Lung microvascular endothelial cell (primary cell): ENCODE measurements at regions not wholly inside any gene's neighbourhood (a gene's known extent, or its start where the extent isn't known, plus 50 kb on each side); places are given as distances from the start of the nearest gene placed in this dataset.

Experiments used
- DNase-seq, 2 donors: peaks; one replicate each; pipeline versions ENCODE4 v3.0.0 to v3.0.0-alpha.2; 2010; ENCODE audit warnings: low read depth in 2 of 2

DNA sequence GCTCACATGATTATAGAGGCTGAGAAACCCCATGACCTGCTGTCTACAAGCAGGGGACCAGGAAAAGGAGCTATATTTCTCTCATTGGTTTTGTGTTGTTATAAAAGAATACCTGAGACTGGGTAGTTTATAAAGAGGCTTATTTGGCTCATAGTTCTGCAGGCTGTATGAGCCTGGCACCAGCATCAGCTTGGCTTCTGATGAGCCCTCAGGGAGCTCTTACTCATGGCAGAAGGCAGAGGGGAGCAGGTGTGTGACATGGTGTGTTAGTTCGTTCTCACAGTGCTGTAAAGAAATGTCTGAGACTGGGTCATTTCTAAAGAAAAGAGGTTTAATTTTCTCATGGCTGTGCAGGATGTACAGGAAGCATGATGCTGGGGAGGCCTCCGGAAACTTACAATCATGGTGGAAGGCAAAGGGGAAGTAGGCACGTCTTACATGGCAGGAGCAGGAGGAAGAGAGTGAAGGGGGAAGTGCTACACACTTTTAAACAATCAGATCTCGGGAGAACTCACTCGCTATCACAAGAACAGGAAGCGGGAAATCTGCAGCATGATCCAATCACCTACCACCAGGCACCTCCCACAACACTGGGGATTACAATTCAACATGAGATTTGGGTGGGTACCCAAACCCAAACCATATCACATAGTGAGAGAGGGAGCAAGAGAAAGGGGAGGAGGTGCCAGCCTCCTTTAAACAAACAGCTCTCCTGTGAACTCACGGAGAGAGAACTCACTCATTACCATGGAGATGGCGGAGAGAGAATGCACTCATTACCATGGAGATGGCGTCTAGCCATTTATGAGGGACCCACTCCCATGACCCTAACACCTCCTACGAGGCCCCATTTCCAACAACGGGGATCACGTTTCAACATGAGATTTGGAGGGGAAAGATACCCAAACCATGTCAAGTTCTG lies 133.4 kb downstream of the JCAD start:
- peak in 1 of 2 donors; percentile 63 for DNase-seq

DNA sequence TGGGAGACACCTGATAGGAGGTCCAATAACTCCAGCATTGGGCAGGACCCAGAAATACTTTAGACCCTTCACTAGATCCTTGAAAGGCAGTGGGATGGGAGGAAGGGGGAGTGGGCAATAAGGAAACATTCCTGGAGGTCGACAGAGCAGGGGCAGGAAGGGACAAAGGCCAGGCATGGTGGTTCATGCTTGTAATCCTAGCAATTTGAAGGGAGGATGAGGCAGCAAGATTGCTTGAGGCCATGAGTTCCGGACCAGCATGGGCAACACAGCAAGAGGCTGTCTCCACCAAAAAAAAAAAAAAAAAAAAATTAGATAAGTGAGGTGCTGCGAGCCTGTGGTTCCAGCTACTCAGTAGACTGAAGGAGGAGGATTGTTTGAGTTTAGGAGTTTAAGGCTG lies 134.9 kb downstream of the JCAD start:
- no peak for DNase-seq

DNA sequence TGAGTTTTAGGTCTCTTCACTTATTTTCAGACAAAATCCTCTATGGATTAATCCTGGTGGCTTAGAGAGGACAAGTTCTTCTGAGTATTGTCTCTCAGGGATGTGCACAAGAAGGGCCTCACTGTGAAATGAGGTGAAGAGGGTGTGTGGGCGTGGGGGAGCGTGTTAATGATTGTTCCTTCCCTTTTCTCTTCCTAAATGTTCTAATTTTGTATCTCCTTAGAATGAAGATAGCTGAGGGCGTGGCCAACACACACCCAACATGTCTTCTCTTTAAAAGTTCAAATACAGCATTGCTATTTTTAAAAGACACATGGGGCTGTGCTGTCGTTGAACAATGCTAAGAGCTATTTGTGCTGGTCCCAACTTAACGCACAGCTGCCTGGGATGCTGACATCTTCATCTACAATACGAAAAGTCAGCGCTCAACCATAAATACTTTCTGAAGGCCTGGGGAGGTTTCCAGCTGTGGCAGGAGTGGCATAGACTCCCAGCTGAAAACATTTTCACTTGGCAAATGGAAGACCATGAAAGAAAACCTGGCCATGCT lies 135.9 kb downstream of the JCAD start:
- no peak for DNase-seq

DNA sequence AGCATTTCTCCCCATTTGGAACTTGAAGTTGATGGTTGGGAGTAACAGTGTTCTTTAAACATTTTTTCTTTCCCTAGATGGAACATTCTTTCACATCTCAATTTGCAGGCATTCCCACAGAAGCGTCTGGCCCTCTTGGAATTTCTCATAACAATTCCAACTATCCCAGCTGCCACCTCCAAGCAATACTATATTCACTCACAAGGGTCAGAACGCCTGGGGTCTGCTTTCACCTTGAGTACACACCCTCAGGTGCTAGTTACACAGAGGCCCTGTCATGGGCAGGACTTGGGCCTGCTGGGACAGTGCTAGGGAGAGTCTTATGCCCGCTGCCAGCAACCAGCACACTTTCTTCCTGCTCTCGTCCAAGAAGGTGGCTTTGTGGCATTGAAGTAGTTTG lies 136.5 kb downstream of the JCAD start:
- no peak for DNase-seq

DNA sequence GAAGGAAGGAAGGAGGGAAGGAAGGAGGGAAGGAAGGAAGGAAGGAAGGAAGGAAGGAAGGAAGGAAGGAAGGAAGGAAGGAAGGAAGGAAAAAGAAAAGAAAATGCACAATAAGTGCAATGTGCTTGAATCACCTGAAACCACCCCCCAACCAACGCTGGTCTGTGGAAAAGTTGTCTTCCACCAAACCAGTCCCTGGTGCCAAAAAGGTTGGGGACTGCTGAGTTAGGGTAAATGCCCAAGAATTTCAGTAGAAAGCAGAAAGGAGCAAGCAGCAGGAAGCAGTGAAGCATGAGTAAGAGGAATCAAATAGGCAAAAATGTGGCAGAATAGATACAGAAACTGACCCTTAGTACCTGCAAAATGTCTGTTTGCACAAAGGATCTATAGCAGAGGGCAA lies 137.2 kb downstream of the JCAD start:
- no peak for DNase-seq

DNA sequence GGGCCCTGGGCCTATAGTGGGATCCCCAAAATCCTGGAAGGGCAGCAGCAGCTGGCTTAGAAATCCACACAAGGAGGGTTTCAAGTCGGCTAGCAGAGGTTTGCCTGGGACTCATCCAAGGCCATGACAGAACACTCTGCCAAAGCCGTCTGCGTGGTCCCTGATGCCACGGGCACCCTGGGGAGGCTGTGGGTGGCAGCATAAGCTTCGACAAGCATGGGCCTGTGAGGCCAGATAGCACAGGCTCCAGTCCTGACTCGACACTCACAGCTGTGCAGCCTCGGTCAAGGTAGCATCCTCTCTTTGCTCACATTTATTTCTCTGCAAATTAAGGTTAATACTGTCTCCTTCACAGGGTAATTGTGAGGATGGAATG lies 138.3 kb downstream of the JCAD start:
- DNase-seq = no peak

DNA sequence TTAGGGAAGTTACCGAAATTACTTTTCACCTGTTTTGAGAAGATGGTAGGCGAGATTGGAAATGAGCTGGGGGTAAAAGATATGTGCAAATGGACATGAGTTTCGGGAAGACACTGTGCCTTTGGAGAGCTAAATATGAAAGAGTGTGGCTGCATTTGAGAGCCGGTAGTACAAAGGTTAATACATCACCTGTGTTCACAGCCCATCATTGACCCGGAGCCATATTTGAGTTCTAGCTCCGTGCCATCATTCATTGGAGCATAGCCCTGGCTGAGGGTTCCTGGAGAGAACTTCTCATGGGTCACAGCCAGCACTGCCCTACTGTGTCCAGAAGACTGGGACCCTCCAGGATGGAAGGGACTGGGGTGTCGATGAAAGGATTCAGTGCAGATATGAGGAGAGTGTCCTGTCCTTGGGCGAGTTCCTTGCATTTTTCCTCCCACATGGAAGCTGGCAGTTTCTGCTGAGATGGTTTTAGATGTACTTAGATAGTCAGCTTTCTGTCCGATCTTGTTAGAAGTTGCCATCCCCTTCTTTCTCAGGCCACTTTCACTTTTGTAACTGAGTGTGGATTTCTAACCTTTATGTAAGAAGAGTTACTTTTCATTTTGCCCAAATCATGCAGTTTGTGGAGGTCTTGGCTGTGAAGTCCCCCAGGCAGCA lies 138.8 kb downstream of the JCAD start:
- DNase-seq = peak in 1 of 2 donors; percentile 19

DNA sequence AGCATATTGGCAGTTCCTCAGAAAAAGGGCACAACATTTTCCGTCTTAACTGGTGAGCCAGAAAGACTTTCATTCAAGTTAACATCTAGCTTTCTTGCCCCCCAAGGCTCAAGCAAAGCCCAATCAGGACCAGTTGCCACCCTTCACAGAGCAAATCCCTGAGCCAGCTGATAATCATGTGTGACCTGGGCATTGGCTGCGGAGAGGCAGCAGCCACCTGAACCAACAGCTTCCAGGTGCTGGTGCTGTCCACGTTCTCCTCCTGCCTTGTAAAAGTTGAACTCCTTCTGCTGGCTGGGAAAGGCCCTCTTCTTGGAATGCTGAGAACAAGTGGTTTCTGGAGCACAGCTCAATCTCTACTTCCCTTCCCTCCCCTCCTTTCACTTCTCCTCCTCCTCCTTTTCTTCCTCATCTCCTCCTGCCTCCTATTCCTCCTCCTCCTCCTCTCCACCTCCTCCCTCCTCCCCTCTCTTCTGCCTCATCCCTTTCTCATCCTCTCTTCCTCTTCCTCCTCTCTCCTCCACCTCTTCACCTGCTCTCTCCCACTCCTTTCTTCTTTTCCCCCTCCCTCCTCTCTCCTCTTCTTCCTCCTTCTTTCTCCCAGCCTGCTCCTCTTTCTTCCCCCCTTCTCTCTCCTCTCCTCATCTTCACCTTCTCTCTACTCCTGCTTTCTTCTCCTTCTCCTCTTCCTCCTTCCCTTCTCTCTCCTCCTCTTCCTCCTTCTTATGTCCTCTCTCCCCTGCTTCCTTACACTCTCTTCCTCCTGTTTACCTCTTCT lies 140.6 kb downstream of the JCAD start:
- DNase-seq = no peak

DNA sequence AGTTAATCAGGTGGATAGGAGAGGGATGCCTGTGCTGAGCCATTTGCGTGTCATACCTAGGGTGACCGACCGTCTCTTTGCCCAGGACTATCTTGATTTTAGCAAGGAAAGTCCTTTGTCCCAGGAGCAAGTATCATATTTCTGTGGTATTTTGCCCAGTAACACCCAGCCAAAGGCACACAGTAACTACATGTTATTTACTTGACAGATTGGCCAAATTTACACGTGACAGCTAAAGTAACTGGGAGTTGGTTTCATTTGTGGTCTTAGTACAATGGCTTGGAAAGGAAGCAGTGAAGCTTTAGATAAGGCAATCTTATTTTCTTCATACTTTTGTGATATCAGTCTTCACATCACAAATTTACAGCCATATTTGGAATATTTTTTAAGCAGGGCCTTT lies 142.1 kb downstream of the JCAD start:
- DNase-seq = peak in 1 of 2 donors; percentile 61

DNA sequence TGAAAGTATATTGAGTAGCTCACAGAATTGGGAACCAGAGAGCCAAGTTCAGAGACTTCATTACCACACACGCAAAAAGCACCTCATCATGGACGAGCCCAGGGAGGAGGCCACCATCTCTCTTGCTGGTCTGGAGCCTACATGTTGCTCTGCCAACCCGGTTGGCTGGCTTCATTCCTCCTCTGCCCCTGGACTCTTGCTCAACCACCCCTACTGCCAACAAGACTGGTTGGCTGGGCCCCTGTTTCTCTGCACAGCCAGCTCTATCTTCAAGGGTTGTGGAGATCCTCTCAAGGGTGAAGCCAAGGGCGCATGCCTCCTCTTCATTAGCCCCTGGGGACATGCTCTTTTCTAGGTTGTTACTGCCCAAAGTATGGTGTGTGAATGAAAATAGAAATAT lies 142.7 kb downstream of the JCAD start:
- DNase-seq = no peak

DNA sequence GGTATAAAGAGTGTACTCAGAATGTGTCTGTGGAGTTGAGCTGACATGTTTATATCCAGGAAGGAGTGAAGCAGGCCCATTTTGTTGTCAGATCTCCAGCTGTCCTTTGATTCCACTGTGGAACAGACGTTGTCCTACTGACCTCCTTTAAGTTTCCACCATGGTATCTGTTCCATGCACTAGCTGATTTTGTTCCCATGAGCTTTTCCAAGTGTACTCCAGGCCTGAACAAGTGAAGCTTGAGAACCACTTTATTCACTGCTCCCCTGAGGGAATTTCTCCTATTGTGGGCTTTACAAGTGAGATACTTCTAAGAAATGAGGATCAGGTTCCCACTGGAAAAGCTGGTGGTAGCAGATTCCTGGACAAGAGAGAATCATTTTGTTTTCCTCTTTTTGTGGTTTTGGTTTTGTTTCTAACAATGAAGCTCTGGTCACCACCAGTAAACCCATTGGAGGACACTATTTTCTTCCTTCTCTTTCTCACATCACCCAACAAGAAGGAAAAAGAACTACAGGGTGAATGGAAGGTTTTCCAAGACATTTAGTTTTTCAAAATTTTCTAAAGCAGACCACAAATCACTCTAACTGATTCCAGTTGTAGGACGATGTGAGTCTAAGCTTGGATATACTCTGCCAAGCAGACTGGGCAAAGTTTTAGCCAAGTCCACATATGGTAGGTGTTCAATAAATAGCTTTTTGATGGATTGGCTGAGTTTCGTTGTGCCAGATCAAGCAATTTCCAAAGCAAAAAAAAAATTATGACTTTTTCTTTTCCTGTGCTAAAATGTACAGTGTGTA lies 144.2 kb downstream of the JCAD start:
- no peak for DNase-seq

DNA sequence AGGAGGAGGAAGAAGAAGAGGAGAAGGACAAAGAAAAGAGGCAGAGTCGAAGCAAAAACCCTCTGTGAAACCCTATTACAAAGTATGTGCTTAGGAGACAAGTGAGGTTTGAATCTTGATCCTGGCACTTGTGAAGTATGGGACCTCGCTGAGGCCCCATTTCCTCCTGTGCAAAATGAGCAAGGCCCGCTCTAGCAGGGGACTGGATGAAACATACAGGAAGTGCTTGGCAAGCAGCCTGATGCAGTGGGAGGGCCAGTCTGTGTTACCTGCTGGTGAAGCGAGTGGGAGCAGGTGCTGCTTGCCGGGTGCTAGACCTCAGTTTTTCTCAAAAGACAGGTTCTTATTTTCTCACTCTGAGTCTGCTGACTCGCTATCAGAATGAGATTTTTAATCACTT lies 150.4 kb downstream of the JCAD start:
- DNase-seq = peak; percentile 57 to 61

DNA sequence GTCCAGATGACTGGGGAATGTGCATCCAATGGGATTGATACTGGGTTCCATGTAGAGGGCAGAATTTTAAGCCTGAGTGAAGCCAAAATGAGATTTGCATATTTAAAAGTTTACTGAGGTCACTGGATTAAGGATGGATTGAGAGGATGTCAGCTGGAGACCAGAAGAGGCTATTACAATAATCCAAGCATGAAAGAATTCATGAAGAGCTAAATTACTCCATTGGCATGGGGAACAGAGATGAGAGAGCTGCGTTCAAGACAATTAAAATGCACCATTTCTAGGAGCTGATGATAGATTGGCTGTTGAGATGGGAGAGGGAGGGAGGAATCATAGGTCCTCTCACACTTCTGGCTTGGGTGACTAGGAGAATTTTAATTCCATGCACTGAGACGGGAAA lies 158.5 kb downstream of the JCAD start:
- no peak for DNase-seq

DNA sequence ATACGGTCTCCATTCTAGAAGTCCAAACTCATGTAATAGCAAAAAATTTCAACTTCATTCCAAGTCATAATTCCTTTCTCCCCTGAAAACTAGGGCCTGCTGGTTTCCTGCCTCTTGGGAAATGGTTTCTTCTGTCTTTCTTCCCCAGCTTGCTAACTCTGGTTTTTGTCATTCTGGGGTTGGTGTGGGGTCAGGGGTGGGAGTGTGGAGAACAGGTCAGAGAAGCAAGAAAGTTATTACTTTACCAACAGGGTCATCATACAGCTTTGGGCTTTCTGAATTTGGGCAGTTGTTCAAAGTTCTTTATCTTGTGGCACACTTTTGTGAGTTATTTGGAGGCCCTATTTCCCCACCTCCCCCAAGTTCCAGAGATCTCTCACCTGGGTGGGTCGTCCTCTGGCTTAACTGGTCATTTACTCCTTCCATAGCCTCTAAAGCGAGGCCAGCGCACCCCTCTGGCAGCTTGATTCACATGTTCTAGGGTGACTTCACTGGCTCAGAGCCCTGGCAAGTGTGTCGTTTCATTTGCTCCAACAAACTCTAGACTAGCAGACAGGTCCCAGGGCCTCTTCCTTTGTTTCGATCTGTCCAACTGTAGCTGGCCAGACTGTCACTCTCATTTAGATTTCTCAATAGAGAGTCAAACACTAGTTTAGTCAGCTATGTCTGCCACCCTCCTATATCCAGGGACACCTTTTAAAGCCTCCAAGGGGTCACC lies 161.2 kb downstream of the JCAD start:
- peak in 1 of 2 donors; percentile 26 for DNase-seq

DNA sequence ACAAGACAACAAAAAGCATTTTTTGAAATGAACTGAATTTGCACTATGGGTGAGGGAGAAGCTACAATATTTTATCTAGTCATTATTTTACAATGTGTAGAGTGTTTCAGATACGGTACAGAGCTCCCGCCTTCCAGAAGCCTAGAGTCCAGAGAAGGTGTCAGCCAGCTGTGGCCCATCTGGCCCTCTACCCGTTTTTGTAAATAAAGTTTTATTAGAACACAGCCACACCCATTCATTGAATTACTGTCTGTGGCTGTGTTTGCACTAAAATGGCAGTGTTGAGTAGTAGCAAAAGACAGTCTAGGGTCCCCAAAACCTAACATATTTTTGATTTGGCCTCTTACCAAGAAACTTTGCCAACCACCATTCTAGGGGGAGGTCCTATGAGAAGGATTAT lies 162.0 kb downstream of the JCAD start:
- no peak for DNase-seq

DNA sequence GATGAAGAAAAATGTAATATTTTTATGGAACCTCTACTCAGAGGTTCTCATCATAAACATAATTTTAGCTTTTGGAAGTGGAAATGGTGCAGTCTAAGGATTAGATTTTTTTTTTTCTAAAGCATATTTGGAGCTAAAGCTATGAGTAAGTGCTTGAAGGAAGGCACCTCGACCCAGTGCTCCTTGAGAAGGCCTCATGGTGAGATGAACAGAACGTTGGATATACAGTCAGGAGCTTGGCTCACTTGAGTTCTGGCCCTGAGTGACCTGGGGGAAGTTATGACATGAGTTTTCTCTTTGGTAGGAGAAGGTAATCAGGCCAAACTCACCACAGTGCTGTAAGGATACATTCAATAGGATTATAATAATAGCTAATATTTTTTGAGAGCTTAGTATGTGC lies 163.3 kb downstream of the JCAD start:
- DNase-seq = peak; percentile 39 to 75

DNA sequence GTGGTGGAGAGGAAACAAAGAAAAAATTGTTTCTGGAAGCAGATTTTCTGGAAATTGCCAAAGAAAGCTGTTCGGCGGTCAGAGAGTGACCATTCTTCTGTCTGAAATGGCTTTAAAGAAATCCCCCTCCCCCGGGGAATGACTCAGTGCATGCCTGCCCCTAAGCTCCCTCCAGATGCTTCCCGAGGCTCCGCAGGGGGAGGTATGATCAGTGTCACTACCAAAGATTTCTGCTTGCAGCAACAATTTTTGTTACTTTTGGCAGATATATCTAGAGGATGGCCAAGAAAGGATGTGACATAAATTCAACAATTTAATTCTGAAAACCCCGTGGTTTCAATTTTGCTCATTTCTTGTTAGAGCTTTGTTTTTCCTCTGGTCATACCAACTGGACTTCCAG lies 163.9 kb downstream of the JCAD start:
- peak; percentile 93 to 98 for DNase-seq

DNA sequence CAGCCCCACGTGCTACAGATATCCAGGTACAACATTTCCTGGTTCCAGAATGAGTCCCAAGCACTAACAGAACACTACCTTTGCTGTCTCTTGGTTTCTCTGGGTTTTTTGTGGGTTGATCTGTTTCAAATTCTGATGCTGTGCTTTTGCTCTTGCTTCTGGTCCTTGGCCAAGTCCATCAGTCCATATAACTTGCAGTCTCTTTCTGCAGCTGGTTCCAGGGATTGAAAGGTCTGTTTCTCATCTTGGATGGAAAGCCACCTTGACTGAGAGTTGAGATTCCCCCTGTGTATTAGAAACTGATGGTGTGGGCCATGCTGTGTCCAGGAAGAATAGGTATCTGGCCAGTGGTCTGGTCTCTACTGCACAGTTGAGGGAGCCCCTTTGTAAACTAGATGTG lies 171.1 kb downstream of the JCAD start:
- no peak for DNase-seq

DNA sequence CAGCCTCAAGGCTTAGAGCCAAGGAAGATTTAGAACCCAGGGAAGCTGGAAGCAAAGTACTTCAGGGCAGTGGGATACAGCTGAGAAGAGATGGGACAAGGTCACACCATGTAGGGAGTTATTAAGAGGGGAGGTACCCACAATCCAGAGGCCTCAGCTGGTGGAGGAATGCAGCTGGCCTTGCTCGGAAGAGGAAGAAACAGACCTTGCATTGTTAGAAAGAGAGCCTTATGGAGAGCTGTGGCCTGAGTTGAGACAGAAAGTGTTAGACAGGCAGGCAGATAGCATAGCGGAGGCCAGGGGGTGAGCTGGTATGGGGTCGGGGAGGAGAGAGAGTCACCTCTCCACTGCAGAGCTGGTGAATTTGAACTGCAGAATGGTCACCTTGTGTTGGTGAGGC lies 173.1 kb downstream of the JCAD start:
- no peak for DNase-seq

DNA sequence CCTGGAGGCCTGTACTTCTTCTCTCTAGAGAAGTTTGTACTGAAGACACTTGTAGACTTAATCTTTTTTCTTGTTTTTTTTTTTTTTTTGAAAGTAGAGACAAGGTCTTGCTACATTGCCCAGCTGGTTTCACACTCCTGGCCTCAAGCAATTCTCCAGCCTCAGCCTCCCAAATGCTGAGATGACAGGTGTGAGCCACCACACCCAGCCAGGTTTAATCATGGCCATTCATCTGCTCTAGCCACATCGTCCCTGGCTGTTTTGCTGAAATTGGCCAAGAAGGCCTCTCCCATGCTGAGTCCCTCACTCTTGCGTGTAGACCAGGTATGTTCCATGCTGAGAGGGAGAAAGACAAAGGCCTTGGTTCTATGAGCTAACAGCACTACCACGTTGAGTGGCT lies 176.2 kb downstream of the JCAD start:
- no peak for DNase-seq

DNA sequence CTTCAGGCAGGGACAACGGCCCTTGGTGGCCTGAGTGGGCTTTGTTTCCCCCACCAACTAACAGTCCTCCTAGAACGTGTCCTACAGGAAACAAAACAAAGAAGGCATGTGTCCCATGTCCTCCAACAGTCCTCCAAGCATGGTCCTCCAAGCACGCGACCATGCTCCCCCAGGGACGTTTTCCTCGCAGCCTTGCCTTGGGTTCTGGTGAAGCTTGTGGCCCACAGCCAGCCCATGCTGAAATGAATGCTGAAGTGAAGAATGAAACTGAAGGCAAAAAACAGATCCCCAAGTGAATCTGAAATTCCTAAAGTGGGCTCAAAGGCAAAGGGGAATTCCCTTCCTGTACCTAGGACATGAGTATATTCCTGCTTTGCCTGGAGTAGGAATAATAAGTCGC lies 176.6 kb downstream of the JCAD start:
- no peak for DNase-seq
